Esophagus squamous epithelium (tissue), 4 donors: ENCODE measurements at regions not wholly inside any gene's neighbourhood (a gene's known extent, or its start where the extent isn't known, plus 50 kb on each side); places are given as distances from the start of the nearest gene placed in this dataset.

Source experiments
- CTCF ChIP-seq, 6 experiments: fragments of 450-650 bp in 4 of 6; fragments of 200-600 bp in 2 of 6; sonication (generic) in 2 of 6; IDR thresholded peaks; one replicate each; pipeline ENCODE4 v1.5.1; 2016 to 2019; ENCODE audit warnings: antibody characterized with exemption in 6 of 6, mild to moderate bottlenecking in 4 of 6, moderate library complexity in 4 of 6
- POLR2A ChIP-seq, 4 donors: fragments of 450-650 bp; IDR thresholded peaks; one replicate each; pipeline ENCODE4 v1.6.1; 2017; ENCODE audit warnings: antibody characterized with exemption in 4 of 4, mild to moderate bottlenecking in 4 of 4, moderate library complexity in 3 of 4

DNA sequence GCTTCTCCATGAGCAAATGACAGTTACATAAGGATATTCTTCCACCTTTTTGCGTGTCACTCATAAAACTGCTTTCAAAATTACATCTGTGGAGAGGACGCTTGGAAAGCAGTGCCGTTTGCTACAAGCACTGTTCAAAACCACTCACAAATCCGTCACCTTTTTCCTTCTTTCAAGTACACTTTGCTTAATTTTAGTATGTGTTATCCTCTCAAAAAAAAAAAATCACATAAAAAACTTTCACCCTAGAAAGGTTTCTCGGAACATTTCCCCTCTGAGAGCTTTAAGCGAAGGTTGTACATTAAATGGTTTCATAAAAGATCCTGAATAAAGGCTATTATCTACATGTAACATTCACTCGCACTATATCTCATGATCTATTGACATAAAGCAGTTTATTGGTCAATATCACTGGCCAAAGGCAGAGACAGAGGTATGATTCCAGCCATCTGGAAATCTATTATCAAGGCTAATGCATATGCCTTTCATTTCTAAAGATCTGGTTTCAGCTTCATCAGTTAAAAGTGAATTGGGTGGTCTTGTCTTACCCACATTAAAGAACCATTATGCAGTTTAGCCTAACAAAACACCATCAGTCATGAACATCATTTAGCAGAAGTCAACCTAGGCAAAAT lies 163.6 kb downstream of the ENC1 start:
- TF ChIP-seq CTCF (IDR thresholded peaks at IDR 0.05): no peak
- TF ChIP-seq POLR2A (IDR thresholded peaks at IDR 0.05): no peak
